HG03354 (cell line): ENCODE measurements at regions not wholly inside any gene's neighbourhood (a gene's known extent, or its start where the extent isn't known, plus 50 kb on each side); places are given as distances from the start of the nearest gene placed in this dataset.

Source experiments
- ATAC-seq: cut with Tn5 transposase; IDR thresholded peaks from one replicate; pipeline ENCODE4 v1.9.1; 2021; ENCODE audit warnings: mild to moderate bottlenecking; ENCODE audit not compliant: unreplicated experiment, poor library complexity, severe bottlenecking

DNA sequence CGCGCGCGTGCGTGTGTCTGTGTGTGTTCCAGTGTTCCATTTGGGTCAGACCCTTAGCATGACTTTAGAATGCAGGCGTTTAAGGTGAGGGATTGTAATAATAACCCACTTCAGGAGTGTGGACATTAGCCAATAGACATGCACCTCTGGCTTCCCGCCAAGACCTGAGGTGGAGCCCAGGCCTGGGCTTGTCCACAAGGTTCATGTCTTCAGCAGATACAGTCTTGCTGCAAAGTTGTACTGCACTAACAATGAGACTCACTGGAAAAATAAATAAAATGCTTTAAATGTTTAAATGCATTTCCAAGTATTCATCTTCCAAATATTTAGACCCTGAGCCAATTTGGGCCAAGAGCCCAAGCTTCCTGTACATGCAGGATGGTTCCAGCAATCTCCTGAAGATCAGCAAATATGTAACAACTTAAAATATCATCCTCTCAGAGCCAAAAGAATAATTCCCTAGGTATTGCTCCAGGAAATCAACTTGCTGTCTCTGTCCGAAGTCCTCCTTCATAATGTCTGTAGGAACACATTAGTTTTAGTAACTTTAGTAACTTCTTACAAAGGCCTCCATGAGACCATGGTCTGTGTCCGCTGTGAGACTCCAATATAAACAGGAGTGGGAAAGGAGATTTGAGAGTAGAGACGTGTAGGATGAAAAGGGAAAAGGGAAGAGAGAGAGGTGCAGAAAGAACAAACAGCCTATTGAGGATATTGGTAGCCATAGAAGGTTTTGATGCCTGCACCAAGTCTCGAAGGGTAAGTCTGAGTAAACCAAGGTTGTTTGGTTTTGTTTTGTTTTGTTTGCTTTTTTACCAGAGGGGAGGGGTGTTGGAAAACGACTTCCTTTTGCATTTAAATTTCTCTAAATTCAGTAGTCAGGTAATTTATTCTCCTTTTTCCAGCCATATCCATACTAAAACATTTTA is 98.5 kb upstream of the KLF3 start:
- ATAC-seq: no peak

DNA sequence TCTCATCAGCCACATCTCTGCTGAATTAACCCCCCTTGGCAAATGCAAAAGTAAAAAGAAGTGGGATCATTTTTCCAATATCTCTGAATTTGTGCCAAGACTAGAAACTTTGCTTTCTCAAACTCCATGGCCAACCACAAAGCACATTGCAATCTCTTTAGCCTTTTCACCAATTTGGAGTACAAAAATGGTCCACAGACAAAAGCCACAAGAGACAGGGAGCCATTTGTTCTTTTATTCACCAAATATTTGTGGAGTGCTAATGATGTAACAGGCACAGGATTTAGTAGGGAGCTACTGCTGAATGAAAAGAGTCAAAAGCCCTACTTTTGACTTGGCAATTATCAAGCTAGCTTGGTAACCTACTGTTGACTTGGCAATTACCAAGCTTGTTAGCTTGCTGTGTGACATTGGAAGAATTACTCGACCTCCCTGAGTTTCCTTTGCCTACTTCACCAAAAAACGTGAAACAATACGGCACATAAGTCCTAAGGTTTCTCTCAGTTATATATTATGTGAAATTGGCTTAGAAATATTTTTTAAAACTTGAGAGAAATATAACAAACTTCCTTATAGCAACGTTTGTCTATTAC is 97.1 kb upstream of the KLF3 start:
- ATAC-seq: no peak

DNA sequence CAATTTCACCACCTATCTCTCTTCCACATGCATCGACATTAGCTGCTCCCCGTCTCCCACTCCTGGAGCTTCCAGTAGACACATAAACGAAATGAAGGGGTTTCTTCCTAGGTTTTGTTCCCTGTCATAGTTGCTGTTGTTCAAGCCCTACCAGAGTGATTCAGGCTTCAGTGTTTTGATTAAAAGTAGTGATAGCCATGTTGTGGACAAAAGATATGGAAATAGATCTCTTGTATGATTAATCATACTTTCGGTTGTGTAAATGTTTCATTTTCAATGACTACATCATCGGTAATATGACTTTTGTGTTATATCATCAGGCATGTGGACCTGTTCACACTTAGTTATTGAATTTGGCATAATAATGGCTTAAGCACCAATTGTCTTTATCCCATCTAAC is 96.5 kb upstream of the KLF3 start:
- no peak for ATAC-seq

DNA sequence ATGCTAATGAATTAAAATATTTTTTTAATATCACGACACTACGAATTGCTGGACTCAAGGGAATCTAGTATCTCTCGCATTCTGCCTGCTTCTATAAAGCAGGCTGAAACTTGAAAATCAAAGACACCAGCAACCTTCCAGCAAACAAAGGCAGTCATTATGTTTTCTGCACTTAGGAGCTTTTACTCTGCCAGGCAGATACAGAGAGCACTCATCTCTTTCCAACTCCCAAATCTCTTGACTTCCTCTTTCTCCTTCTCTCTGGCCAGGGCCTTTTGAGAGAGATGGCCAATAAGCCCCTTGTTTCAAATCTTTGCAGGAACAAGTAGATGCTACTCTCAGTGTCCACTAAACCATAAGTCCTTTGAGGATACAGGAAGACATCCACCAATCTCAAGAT is 95.2 kb upstream of the KLF3 start:
- ATAC-seq: no peak

DNA sequence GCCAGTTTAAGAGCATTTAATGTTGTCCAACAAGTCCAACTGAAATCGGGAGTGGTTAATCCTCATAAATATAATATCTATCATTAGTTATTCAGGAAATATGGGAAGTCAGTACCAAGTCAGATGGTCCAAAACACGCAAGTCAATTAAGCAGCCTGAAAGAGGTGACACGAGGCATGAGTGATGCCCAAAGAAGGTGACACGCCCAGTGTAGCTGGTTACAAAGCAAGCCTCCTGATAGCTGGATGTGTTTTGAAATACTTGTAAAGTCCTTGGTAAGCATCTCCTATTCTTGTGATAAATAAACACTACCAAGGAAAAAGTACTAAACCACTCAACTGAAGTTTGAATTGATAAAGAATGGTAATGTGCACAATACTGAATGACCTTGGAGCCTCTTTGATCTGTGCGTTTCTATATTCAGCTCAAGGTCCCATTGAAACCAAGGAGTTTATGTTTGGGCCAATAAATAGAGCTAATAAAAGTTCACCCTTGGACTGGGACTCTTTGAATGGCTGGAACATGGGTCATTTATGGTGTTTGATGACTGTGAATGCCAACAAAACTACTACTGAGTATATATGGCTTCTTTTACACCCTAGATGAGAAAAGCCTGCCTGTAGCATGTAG is 93.2 kb upstream of the KLF3 start:
- ATAC-seq: no peak

DNA sequence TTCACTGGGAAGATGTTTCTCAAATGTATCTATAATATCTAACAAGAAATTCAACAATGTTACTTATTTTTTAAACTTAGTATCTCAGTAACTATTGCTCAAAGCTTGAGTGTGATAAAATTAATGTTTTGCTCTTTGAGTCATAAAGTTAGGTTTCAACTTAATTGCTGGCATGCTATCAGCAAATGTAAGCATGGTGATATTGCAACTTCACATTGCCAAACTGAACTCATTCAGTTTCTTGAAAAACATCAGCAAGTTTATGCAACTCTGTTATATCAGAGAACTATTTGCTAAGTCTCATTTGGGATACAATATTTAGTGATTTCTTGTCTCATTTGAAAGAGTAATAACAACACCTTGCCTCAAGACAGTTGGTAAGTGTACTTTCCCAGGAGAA is 91.2 kb upstream of the KLF3 start:
- no peak for ATAC-seq

DNA sequence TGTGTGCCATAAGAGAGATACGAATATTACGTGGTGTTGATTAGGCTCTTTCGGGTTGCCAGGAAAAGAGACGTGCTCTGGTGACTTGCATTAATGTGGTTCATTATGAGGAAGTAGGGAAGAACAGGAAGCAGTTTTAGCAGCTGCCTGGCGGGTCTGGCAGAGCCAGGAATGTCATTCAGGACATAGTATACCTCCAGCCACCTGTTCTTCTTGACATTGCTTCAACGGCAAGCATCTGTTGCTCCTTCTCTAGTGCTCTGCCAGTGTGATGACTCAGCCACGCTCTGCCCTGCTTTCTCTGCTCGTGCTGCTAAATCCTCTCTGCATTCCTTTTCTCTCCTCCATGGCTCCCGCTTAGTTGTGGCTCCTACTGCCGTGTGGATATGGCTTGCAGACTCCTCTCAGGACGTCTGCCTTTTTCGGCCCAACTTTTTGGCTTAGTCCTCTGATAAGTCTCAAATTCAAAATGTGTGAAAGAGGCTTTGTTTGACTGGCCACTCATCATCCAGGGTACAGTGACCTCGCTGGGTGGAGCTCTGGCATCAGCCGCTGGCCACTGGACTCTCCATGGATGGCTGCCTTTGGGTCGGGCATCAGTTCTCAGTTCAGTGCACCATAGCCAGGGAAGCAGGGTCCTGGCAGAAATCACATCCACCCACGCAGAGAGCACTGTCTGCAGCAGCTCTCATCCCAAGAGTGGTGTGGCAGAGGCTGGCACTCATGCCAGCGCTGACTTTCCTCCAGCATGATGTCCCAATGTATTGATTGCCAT is 89.3 kb upstream of the KLF3 start:
- no peak for ATAC-seq

DNA sequence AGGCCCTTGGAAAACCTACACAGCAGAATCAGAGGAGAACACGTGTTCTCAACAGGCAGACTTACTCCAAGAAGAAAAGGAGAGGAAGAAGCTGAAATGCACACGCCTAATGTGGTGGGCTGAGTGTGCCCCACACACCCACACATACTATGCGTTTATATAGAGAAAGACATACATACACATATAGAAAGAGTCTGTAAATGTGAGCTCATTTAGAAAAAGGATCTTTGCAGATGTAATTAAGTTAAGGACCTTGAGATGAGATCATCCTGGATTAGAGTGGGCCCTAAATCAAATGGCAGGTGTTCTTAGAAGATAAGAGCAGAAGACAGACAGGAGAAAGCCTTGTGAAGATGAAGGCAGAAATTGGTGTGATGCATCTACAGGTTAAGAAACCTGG is 87.2 kb upstream of the KLF3 start:
- no peak for ATAC-seq

DNA sequence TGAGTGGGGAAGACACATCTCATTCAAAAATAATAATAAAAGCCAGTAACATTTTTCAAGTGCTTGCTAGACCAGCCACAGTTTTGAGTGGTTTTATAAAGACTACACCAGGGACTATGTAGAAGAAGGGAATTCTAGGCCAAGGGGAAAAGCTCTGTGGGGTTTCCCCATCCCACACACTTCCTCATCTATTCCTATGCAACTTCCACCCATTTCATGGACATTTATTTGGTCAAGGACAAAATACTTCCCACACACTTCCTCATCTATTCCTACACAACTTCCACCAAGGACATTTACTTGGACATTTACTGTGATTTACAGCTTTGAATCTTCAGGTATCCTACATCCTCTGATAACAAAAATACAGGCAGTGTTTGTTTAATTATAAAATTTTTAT is 86.5 kb upstream of the KLF3 start:
- no peak for ATAC-seq

DNA sequence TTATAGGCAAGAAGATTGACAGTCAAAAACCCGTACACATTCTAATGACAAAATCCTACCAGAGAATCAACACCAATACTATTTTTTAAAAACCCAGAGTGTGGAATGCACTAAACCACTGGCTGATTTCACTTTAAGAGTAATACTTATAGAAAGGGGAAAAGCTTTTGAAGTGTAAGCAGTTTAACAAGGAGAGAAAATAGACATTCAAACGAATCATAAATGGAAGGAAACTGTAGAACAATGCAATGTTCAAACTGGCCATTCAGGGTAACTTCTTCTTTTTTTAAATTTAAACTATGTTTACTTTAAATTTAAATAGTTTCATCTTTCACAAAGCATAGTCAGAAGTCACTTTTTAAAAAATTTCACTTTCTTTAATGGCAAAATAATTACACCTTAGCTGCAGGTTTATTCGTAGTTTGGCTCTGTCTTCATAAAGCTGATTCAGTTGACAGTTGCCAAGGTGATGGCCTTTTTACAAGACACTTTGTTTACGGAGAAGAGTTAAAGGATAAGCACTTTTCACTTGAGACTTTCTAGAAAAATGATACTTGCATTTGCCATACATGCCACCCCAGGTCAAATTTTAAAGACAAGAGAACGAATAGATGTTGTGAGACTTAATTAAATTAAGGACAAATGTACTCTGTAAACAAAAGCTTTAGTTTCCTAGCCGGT is 82.4 kb upstream of the KLF3 start:
- no peak for ATAC-seq

DNA sequence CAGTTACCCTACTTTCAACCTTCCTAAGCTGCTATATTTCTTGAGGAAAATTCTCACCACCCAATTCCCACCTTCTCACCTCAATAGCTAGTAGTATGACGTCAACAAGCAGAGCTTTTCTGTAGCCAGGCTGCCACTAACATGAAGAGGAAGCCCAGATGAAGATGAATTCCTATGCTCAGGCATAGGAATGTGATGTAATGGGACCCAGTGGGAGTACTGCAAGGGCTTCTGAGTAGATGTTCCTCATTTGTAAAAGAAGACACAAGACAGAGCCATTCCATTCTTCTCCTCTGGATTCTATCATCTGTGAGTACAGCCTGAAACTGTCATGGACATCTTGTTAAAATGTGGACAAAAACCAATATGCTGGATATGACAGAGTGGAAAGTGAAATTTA is 81.6 kb upstream of the KLF3 start:
- no peak for ATAC-seq

DNA sequence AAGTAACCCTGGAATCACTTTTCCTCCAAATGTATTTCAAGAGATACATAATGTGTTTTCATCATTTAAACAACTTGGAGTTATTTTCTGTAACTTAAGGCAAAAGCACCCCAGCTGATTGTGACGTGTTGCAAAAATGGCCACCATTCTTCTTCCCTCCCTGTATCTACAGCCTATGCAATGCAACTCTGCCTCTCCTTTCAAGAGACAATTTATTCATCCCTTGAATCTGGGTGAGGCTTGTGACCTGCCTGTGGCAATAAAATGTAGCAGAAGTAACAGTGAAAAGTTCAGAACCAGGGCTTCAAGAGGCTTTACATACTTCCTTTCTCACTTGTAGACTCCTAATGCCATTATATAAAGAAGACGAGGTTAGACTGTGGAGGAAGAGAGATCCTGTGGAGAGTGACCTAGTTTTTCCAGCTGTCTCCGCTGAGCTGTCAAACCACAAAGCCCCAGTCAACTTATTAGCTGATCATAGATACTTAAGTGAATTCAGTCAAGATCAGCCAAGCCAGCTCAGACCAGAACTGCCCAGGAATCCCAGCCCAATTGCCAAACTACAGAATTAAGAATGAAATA is 81.0 kb upstream of the KLF3 start:
- no peak for ATAC-seq

DNA sequence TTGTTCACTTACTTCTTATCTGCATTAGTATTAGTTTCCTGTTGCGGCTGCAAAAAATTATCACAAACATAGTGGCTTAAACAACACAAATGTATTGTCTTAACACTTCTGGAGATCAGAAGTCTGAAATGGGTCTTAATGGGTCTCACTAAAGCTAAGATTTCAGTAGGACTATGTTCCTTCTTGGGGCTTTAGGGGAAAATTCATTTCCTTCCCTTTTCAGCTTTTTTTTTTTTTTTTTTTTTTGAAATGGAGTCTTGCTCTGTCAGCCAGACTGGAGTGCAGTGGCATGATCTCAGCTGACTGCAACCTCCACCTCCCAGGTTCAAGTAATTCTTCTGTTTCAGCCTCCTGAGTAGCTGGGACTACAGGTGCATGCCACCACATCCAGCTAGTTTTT is 78.1 kb upstream of the KLF3 start:
- no peak for ATAC-seq

DNA sequence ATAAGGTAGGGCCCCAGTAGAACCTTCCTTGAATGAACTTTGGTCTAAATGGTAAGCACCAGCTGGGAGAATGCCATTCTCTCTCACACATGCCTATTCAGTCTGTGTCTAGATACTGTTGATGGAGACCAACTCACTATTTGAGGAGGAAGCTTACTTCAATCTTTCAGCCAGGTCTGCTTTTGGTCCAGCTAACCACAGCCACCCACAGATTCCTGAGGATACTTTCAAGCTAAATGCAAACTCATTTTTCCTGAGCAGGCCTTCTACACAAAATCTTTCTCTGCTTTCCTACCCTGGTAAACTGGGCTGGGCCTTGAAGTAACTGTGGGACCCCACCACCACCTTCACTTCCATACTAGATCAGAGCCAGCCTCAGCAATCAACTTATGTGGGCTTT is 76.9 kb upstream of the KLF3 start:
- ATAC-seq: no peak

DNA sequence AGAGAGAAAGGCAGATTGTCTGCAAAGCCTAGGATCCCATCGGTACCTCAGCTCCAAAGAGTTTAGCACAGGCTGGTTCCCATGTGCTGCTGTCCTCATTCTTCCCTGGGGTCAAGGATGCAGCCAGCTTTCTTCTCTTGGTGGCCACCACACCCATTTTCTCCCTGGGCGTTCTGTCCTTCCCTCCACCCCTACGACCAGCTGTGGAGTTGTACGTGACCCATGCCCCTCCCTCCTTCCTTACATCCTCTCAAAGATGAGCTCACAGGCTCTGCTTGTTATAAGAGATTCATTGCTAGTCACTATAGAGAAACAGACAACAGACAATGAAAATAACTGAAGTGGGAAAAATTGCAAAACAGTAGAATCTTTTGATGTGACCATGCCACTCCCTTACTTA is 74.0 kb upstream of the KLF3 start:
- no peak for ATAC-seq

DNA sequence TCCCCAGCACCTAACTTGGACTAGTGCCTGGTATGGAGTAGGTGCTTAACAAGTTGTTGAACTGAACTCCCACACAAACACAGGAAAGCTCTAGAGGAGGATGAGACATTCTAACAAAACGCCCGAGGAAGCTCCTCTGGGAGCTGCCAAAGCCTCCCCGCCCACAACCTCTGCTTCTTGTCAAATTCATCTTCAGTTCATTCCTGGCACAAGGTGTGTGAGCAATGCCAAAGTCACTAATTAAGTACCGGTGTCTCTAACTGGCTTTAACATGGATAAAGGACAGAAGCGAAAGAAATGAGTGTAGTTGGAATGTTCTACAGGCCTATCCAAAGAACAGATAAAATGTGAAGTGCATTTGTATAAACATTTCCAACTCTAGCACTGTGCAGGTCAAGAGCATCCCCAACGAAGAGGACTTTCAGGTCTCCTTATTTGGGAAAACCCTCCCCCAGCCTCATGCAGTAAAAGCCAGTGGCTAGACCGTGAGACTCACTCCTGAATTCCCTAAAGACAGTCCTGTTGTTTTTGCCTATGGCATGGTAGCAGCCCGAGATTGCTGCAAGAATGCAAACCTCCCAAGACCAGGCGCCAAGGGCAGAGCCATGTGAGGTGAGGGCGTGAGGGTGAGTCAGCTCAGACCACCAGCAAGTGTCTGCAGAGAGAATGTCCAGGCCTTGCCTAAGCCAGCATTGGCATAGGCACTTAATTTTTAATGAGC is 72.2 kb upstream of the KLF3 start:
- no peak for ATAC-seq

DNA sequence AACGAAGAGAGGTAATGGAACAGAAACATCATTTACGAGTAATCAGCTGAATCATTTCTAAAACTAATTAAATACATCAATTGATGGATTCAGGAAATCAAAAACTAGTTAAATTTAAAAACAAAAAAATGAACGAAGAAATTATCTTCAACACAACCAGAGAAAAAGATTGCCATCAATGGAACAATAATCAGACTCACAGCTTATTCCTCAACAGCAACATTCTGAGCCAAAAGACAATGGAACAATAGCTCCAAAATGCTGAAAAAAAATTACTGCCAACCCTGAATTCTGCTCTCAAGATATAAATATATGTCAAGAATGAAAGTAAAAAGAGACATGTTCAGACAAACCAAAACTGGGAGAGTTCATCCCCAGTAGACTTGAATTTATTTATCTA is 65.5 kb upstream of the KLF3 start:
- no peak for ATAC-seq

DNA sequence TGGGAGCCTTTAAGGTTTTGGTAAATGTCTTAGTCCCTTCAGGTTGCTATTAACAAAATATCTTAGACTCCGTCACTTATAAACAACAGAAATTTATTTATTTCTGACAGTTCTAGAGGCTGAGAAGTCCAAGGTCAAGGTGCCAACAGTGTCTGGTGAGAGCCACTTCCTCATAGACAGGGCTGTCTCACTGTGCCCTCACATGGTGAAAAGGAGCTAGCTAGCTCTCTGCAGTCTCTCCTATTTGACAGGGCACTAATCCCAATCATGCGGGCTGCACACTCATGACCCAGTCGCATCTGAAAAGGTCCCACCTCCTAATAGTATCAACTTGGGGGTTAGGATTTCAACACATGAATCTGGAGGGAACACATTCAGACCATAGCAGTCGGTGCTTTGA is 63.4 kb upstream of the KLF3 start:
- ATAC-seq: no peak
